ENCODE measurements at regions not wholly inside any gene's neighbourhood (a gene's known extent, or its start where the extent isn't known, plus 50 kb on each side); places are given as distances from the start of the nearest gene placed in this dataset.

DNA sequence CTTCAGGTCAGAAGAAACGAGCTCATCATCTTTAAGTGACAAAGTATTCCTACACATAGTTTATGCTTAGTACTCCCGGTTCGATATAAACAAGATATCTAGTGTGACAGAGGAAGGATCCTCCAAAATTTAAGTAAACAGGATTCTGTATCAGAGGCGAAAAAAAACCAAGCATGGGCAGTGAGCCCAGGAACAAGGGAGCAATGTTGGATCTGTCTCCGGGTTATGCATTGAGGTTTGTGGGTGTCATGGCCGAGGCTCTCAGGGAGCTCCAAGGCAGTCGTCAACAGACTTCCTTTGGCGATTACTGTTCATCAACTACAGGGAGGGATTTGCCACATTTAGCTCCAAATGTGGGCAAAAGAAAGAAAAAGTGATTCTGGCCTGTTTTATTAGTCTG lies 319.5 kb downstream of the CBLN4 start:
- H3K27ac ChIP-seq (ENCODE audit: low read length), result no peak overlapping the region
- no peaks in the 10 kb centered on the region for H3K9me3 ChIP-seq (ENCODE audit: control insufficient read depth in 1 of 2, low read length in 2 of 2)
- peak overlapping the region in 1 of 2 donors; percentile 3 for H3K4me3 ChIP-seq (ENCODE audit: low read depth in 1 of 2, low read length in 2 of 2)
- H3K27me3 ChIP-seq (ENCODE audit: low read depth, low read length), result no peaks in the 10 kb centered on the region
- no peaks in the 10 kb centered on the region for H3K36me3 ChIP-seq (ENCODE audit: control insufficient read depth in 1 of 2, insufficient read depth in 2 of 2, low read length in 2 of 2)
- H3K4me1 ChIP-seq (ENCODE audit: control insufficient read depth in 1 of 2, insufficient read depth in 2 of 2, low read length in 2 of 2), result no peaks in the 10 kb centered on the region

- Histone ChIP-seq H3K4me1 (ENCODE audit: control insufficient read depth in 1 of 2, insufficient read depth in 2 of 2, low read length in 2 of 2) (no peaks in the 10 kb centered on the region), H3K9me3 (ENCODE audit: control insufficient read depth in 1 of 2, low read length in 2 of 2) (no peaks in the 10 kb centered on the region), H3K27ac (ENCODE audit: low read length) (no peak overlapping the region), H3K4me3 (ENCODE audit: low read depth in 1 of 2, low read length in 2 of 2) (peak overlapping the region in 1 of 2 donors; percentile 3), H3K27me3 (ENCODE audit: low read depth, low read length) (no peaks in the 10 kb centered on the region), H3K36me3 (ENCODE audit: control insufficient read depth in 1 of 2, insufficient read depth in 2 of 2, low read length in 2 of 2) (no peaks in the 10 kb centered on the region)
Measured at GRCh38 chr20:55685425-55685824, 319.9 kb downstream of the CBLN4 start.

DNA sequence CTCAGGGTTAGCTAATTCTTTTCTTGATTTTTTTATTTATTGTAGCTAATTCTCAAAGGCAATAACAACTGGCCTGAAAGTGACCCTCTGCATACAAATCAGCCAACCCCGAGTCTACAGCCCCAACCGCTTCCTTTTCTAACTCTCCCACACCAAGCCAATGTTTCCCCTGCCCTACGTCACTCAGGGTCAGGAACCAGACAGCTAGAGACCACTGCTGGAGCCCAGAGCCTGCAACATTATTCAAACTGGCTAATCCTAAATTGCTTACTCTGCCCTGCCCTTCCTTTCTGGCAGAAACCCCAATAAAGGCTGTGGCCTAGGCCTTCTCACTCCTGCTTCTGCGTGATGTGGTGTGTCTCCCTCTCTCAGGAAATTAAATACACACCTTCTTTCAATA lies 320.7 kb downstream of the CBLN4 start:
- Histone ChIP-seq H3K4me3 (ENCODE audit: low read depth in 1 of 2, low read length in 2 of 2) (no peak overlapping the region), H3K27ac (ENCODE audit: low read length) (no peak overlapping the region), H3K9me3 (ENCODE audit: control insufficient read depth in 1 of 2, low read length in 2 of 2) (no peaks in the 10 kb centered on the region), H3K27me3 (ENCODE audit: low read depth, low read length) (no peaks in the 10 kb centered on the region), H3K36me3 (ENCODE audit: control insufficient read depth in 1 of 2, insufficient read depth in 2 of 2, low read length in 2 of 2) (no peaks in the 10 kb centered on the region), H3K4me1 (ENCODE audit: control insufficient read depth in 1 of 2, insufficient read depth in 2 of 2, low read length in 2 of 2) (no peaks in the 10 kb centered on the region)

GRCh38 chr20:55678970-55679667 lies 326.2 kb downstream of the CBLN4 start:
- Histone ChIP-seq H3K27me3 (ENCODE audit: low read depth, low read length) (no peaks in the 10 kb centered on the region), H3K4me3 (ENCODE audit: low read depth in 1 of 2, low read length in 2 of 2) (no peak overlapping the region), H3K9me3 (ENCODE audit: control insufficient read depth in 1 of 2, low read length in 2 of 2) (no peaks in the 10 kb centered on the region), H3K4me1 (ENCODE audit: control insufficient read depth in 1 of 2, insufficient read depth in 2 of 2, low read length in 2 of 2) (no peaks in the 10 kb centered on the region), H3K36me3 (ENCODE audit: control insufficient read depth in 1 of 2, insufficient read depth in 2 of 2, low read length in 2 of 2) (no peaks in the 10 kb centered on the region), H3K27ac (ENCODE audit: low read length) (no peak overlapping the region)

DNA sequence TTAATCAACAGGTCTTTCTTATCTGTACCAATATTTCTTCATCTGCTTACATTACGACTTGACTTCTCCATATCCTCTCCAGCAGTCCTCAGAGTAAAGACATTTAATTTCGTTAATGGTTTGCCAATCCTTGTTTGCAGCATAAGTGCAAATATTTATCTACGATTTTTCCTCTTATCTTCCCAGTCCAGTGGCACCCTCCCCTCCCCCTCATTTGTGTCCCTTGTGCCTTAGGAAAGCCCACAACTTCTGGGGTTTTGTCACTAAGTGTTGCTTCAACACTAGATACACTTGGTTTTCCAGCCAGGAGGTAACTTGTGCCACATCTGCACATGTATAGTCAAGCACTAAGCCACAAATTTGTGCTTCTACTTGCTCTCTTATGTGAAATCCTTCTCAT lies 327.2 kb downstream of the CBLN4 start:
- Histone ChIP-seq H3K4me3 (ENCODE audit: low read depth in 1 of 2, low read length in 2 of 2) (no peak overlapping the region), H3K27ac (ENCODE audit: low read length) (no peak overlapping the region), H3K36me3 (ENCODE audit: control insufficient read depth in 1 of 2, insufficient read depth in 2 of 2, low read length in 2 of 2) (no peaks in the 10 kb centered on the region), H3K27me3 (ENCODE audit: low read depth, low read length) (no peaks in the 10 kb centered on the region), H3K4me1 (ENCODE audit: control insufficient read depth in 1 of 2, insufficient read depth in 2 of 2, low read length in 2 of 2) (no peaks in the 10 kb centered on the region), H3K9me3 (ENCODE audit: control insufficient read depth in 1 of 2, low read length in 2 of 2) (no peaks in the 10 kb centered on the region)

DNA sequence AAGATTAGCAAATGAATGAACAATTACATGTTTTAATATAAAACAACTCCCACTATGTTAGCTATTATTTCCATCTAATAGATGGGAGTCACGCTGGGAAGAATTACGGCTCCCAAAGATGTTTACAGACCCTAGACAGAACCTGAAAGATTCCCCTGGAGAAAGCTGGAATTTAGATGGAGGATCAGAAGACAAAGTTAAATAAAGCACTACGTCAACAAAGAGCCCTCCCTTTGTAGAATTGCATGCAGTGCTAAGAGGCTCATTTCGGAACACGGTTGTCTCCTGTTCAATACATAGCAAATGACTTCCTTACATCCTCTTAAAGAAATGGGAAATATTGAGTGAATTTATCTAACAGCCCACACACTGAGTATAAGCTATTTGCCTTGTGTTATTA lies 328.3 kb downstream of the CBLN4 start:
- H3K36me3 ChIP-seq (ENCODE audit: control insufficient read depth in 1 of 2, insufficient read depth in 2 of 2, low read length in 2 of 2), result no peaks in the 10 kb centered on the region
- no peaks in the 10 kb centered on the region for H3K9me3 ChIP-seq (ENCODE audit: control insufficient read depth in 1 of 2, low read length in 2 of 2)
- no peaks in the 10 kb centered on the region for H3K4me1 ChIP-seq (ENCODE audit: control insufficient read depth in 1 of 2, insufficient read depth in 2 of 2, low read length in 2 of 2)
- no peak overlapping the region for H3K4me3 ChIP-seq (ENCODE audit: low read depth in 1 of 2, low read length in 2 of 2)
- H3K27me3 ChIP-seq (ENCODE audit: low read depth, low read length), result no peaks in the 10 kb centered on the region
- H3K27ac ChIP-seq (ENCODE audit: low read length), result no peak overlapping the region

DNA sequence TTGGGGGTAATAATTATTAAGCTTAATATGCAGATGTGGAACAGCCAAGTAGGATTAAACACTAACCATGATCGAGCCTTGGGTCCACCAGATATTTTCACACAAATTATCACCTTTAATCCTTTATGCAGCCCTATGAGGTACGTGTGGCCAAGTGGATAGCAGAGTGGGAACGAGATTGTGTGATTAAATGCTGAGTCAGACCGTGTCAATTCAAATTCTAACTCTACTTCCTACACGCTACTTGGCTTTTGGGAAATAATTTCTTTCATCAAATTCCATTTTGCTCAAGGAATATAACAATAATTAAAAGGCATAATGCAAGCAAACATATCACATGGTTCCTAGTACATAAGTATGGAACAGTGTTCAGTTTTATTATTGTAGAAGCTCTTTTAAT lies 329.2 kb downstream of the CBLN4 start:
- Histone ChIP-seq H3K36me3 (ENCODE audit: control insufficient read depth in 1 of 2, insufficient read depth in 2 of 2, low read length in 2 of 2) (no peaks in the 10 kb centered on the region), H3K4me1 (ENCODE audit: control insufficient read depth in 1 of 2, insufficient read depth in 2 of 2, low read length in 2 of 2) (no peaks in the 10 kb centered on the region), H3K9me3 (ENCODE audit: control insufficient read depth in 1 of 2, low read length in 2 of 2) (no peaks in the 10 kb centered on the region), H3K27me3 (ENCODE audit: low read depth, low read length) (no peaks in the 10 kb centered on the region), H3K27ac (ENCODE audit: low read length) (no peak overlapping the region), H3K4me3 (ENCODE audit: low read depth in 1 of 2, low read length in 2 of 2) (no peak overlapping the region)

- Histone ChIP-seq H3K36me3 (ENCODE audit: control insufficient read depth in 1 of 2, insufficient read depth in 2 of 2, low read length in 2 of 2) (no peaks in the 10 kb centered on the region), H3K9me3 (ENCODE audit: control insufficient read depth in 1 of 2, low read length in 2 of 2) (no peaks in the 10 kb centered on the region), H3K27me3 (ENCODE audit: low read depth, low read length) (no peaks in the 10 kb centered on the region), H3K27ac (ENCODE audit: low read length) (no peak overlapping the region), H3K4me3 (ENCODE audit: low read depth in 1 of 2, low read length in 2 of 2) (no peak overlapping the region), H3K4me1 (ENCODE audit: control insufficient read depth in 1 of 2, insufficient read depth in 2 of 2, low read length in 2 of 2) (peaks cover 0 to 3% of the 10 kb centered on the region in 2 donors)
Measured at GRCh38 chr20:55668631-55669030, 336.7 kb downstream of the CBLN4 start.

- H3K27me3 ChIP-seq (ENCODE audit: low read depth, low read length), result no peaks in the 10 kb centered on the region
- no peak overlapping the region for H3K27ac ChIP-seq (ENCODE audit: low read length)
- H3K36me3 ChIP-seq (ENCODE audit: control insufficient read depth in 1 of 2, insufficient read depth in 2 of 2, low read length in 2 of 2), result no peaks in the 10 kb centered on the region
- peaks cover 0 to 3% of the 10 kb centered on the region in 2 donors for H3K4me1 ChIP-seq (ENCODE audit: control insufficient read depth in 1 of 2, insufficient read depth in 2 of 2, low read length in 2 of 2)
- H3K4me3 ChIP-seq (ENCODE audit: low read depth in 1 of 2, low read length in 2 of 2), result no peak overlapping the region
- H3K9me3 ChIP-seq (ENCODE audit: control insufficient read depth in 1 of 2, low read length in 2 of 2), result no peaks in the 10 kb centered on the region
Measured at GRCh38 chr20:55667955-55668354, 337.4 kb downstream of the CBLN4 start.

- Histone ChIP-seq H3K27me3 (ENCODE audit: low read depth, low read length) (no peaks in the 10 kb centered on the region), H3K4me1 (ENCODE audit: control insufficient read depth in 1 of 2, insufficient read depth in 2 of 2, low read length in 2 of 2) (peaks cover 0 to 3% of the 10 kb centered on the region in 2 donors), H3K9me3 (ENCODE audit: control insufficient read depth in 1 of 2, low read length in 2 of 2) (no peaks in the 10 kb centered on the region), H3K4me3 (ENCODE audit: low read depth in 1 of 2, low read length in 2 of 2) (no peak overlapping the region), H3K36me3 (ENCODE audit: control insufficient read depth in 1 of 2, insufficient read depth in 2 of 2, low read length in 2 of 2) (no peaks in the 10 kb centered on the region), H3K27ac (ENCODE audit: low read length) (no peak overlapping the region)
Measured at GRCh38 chr20:55667024-55667423, 338.3 kb downstream of the CBLN4 start.

GRCh38 chr20:55656231-55656775 lies 349.0 kb downstream of the CBLN4 start:
- no peaks in the 10 kb centered on the region for H3K9me3 ChIP-seq (ENCODE audit: control insufficient read depth in 1 of 2, low read length in 2 of 2)
- no peak overlapping the region for H3K4me3 ChIP-seq (ENCODE audit: low read depth in 1 of 2, low read length in 2 of 2)
- H3K4me1 ChIP-seq (ENCODE audit: control insufficient read depth in 1 of 2, insufficient read depth in 2 of 2, low read length in 2 of 2), result no peaks in the 10 kb centered on the region
- H3K27ac ChIP-seq (ENCODE audit: low read length), result no peak overlapping the region
- no peaks in the 10 kb centered on the region for H3K36me3 ChIP-seq (ENCODE audit: control insufficient read depth in 1 of 2, insufficient read depth in 2 of 2, low read length in 2 of 2)
- no peaks in the 10 kb centered on the region for H3K27me3 ChIP-seq (ENCODE audit: low read depth, low read length)
